PFSK-1 (cell line): ENCODE measurements at regions not wholly inside any gene's neighbourhood (a gene's known extent, or its start where the extent isn't known, plus 50 kb on each side); places are given as distances from the start of the nearest gene placed in this dataset.

Experiments
- FOXP2 ChIP-seq: optimal IDR thresholded peaks from 2 replicates; pipeline ENCODE3; 2011; ENCODE audit warnings: borderline replicate concordance, control low read depth, inconsistent platforms; ENCODE audit not compliant: insufficient read depth; ENCODE audit errors: extremely low read length, extremely low read depth
- POLR2AphosphoS5 ChIP-seq: IDR thresholded peaks from 2 replicates; pipeline ENCODE4 v1.6.1; 2012; ENCODE audit warnings: low read depth, mild to moderate bottlenecking, control low read depth, low read length, moderate library complexity
- REST ChIP-seq, 2 experiments: IDR thresholded peaks; 2 replicates each; pipeline versions ENCODE4 v1.6.1 to v1.8.0; 2011 to 2012; ENCODE audit warnings: low read depth in 2 of 2, low read length in 2 of 2, control low read depth in 1 of 2, inconsistent platforms in 1 of 2, mild to moderate bottlenecking in 1 of 2, moderate library complexity in 1 of 2; ENCODE audit not compliant: insufficient read depth in 1 of 2
- SIN3A ChIP-seq: IDR thresholded peaks from 2 replicates; pipeline ENCODE4 v1.6.1; 2012; ENCODE audit warnings: mild to moderate bottlenecking, low read length, moderate library complexity, borderline replicate concordance; ENCODE audit not compliant: insufficient read depth
- TAF1 ChIP-seq: IDR thresholded peaks from 2 replicates; pipeline ENCODE4 v1.6.1; 2012; ENCODE audit warnings: low read length, control low read depth, borderline replicate concordance; ENCODE audit not compliant: insufficient read depth

GRCh38 chr21:15219039-15219438 lies 154.2 kb upstream of the NRIP1 start:
- TF ChIP-seq REST (IDR thresholded peaks at IDR 0.05; ENCODE audit: insufficient read depth in 1 of 2, low read depth in 2 of 2, low read length in 2 of 2): no peak

GRCh38 chr21:15219894-15220293 lies 155.1 kb upstream of the NRIP1 start:
- TF ChIP-seq REST (IDR thresholded peaks at IDR 0.05; ENCODE audit: insufficient read depth in 1 of 2, low read depth in 2 of 2, low read length in 2 of 2) (no peak), POLR2AphosphoS5 (no peak), FOXP2 (no peak), SIN3A (no peak), TAF1 (no peak)

DNA sequence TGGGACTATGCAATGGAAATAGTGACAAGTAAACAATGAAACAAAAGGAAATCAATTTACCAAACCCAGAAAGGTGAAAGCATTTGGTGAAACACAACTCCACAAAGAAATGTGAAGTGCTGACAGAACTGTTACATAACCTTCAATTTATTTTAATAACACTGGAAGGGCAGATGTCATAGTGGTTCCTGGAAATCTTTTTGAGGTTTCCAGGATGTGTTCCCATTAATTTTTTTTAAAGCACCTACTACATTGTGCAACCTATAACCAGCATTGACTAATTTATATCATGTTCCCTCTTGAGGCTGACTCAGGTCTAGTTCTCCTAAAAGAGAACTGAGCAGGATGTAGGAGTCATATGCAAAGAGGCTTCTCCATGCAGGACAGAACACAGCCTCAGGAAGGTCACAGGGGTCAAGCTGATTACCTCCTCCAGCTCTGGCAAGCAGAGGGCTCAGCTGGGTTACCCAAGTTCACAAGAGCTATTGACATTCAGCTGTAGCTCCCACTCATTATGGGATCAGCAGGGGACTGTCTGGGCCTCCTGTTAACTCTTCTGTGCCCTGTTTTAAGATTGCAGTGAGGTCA lies 157.1 kb upstream of the NRIP1 start:
- peak in 1 of 2 experiments; percentile 66; a peak in 1 of 4 replicates for TF ChIP-seq REST (IDR thresholded peaks at IDR 0.05; ENCODE audit: insufficient read depth in 1 of 2, low read depth in 2 of 2, low read length in 2 of 2)
- TF ChIP-seq POLR2AphosphoS5: peak; percentile 59; the same call in 1 of the 2 replicates
- TF ChIP-seq TAF1: peak; percentile 70; the same call in 1 of the 2 replicates
- peak; percentile 82 for TF ChIP-seq FOXP2
- peak; percentile 95; the same call in 1 of the 2 replicates for TF ChIP-seq SIN3A

DNA sequence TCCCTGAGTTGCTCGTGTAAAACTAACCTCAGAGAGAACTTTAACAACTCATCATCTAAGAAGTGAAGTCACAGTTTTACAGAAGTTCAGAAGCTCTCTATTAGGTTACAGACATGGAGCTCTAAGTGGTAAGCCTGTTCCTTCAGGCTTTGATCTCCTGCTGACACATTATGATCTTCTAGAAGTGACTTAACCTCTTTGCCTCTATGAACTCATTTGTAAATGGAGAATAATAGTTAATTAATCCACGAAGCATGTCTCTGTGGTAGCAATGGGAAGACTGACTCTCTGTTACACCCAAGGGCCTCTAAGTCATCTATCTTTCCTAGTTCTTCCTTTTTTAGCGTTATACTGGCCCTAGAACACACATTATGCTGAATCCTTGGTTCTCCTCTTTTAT lies 157.9 kb upstream of the NRIP1 start:
- TF ChIP-seq SIN3A (no peak), REST (IDR thresholded peaks at IDR 0.05; ENCODE audit: insufficient read depth in 1 of 2, low read depth in 2 of 2, low read length in 2 of 2) (no peak), TAF1 (no peak), POLR2AphosphoS5 (no peak), FOXP2 (no peak)

GRCh38 chr21:15224346-15225086 lies 159.7 kb upstream of the NRIP1 start:
- TF ChIP-seq TAF1 (no peak), SIN3A (no peak), POLR2AphosphoS5 (no peak), REST (IDR thresholded peaks at IDR 0.05; ENCODE audit: insufficient read depth in 1 of 2, low read depth in 2 of 2, low read length in 2 of 2) (no peak), FOXP2 (no peak)
